H9 (cell line): ENCODE measurements at regions not wholly inside any gene's neighbourhood (a gene's known extent, or its start where the extent isn't known, plus 50 kb on each side); places are given as distances from the start of the nearest gene placed in this dataset.

Experiments used
- DNase-seq: peaks from one replicate; pipeline ENCODE4 v3.0.0-alpha.2; 2017
- H2AFZ ChIP-seq: one replicate; pipeline ENCODE4 v1.6.1; 2013; ENCODE audit warnings: mild to moderate bottlenecking, low read length, control low read depth, moderate library complexity
- H2AK5ac ChIP-seq: 2 replicates; pipeline ENCODE4 v1.6.1; 2013; ENCODE audit warnings: low read length, control low read depth, mixed read lengths; ENCODE audit not compliant: insufficient read length
- H2BK120ac ChIP-seq: one replicate; pipeline ENCODE4 v1.6.1; 2013; ENCODE audit warnings: low read depth, mild to moderate bottlenecking, low read length, control low read depth, inconsistent platforms; ENCODE audit not compliant: poor library complexity, severe bottlenecking
- H2BK12ac ChIP-seq: 2 replicates; pipeline ENCODE4 v1.6.1; 2013; ENCODE audit warnings: low read length, control low read depth, mixed read lengths, low read depth; ENCODE audit not compliant: insufficient read length
- H2BK15ac ChIP-seq: 2 replicates; pipeline ENCODE4 v1.6.1; 2013; ENCODE audit warnings: low read depth, low read length, control low read depth
- H2BK20ac ChIP-seq: one replicate; pipeline ENCODE4 v1.6.1; 2013; ENCODE audit warnings: low read depth, mild to moderate bottlenecking, low read length, control low read depth, inconsistent platforms; ENCODE audit not compliant: poor library complexity, severe bottlenecking
- H2BK5ac ChIP-seq: 2 replicates; pipeline ENCODE4 v1.6.1; 2013; ENCODE audit warnings: low read length, control low read depth, mixed read lengths; ENCODE audit not compliant: insufficient read length
- H3K14ac ChIP-seq: 2 replicates; pipeline ENCODE4 v1.6.1; 2013; ENCODE audit warnings: low read length, control low read depth; ENCODE audit not compliant: insufficient read depth
- H3K18ac ChIP-seq: 2 replicates; pipeline ENCODE4 v1.6.1; 2013; ENCODE audit warnings: low read depth, mild to moderate bottlenecking, mixed read lengths, low read length, control low read depth; ENCODE audit not compliant: insufficient read length
- H3K23ac ChIP-seq: 2 replicates; pipeline ENCODE4 v1.6.1; 2013; ENCODE audit warnings: low read length, control low read depth, mixed read lengths, low read depth; ENCODE audit not compliant: insufficient read length
- H3K23me2 ChIP-seq: 2 replicates; pipeline ENCODE4 v1.6.1; 2013; ENCODE audit warnings: low read depth, mild to moderate bottlenecking, mixed read lengths, low read length, control low read depth; ENCODE audit not compliant: insufficient read length, poor library complexity, severe bottlenecking
- H3K27ac ChIP-seq: 2 replicates; pipeline ENCODE4 v1.5.1; 2013; ENCODE audit warnings: low read length, control low read depth, mixed read lengths, low read depth; ENCODE audit not compliant: insufficient read length
- H3K27me3 ChIP-seq: 2 replicates; pipeline ENCODE4 v1.6.1; 2013; ENCODE audit warnings: low read length, control low read depth, inconsistent platforms; ENCODE audit not compliant: insufficient read depth
- H3K4ac ChIP-seq: 2 replicates; pipeline ENCODE4 v1.6.1; 2013; ENCODE audit warnings: low read depth, mild to moderate bottlenecking, control low read depth, inconsistent platforms, low read length, moderate library complexity
- H3K4me1 ChIP-seq: 2 replicates; pipeline ENCODE4 v1.6.1; 2013; ENCODE audit warnings: low read length, control low read depth, inconsistent platforms; ENCODE audit not compliant: insufficient read depth
- H3K4me2 ChIP-seq: 2 replicates; pipeline ENCODE4 v1.6.1; 2013; ENCODE audit warnings: low read length, control low read depth, mixed read lengths; ENCODE audit not compliant: insufficient read length, insufficient read depth
- H3K56ac ChIP-seq: 2 replicates; pipeline ENCODE4 v1.6.1; 2013; ENCODE audit warnings: low read depth, mild to moderate bottlenecking, mixed read lengths, low read length, control low read depth; ENCODE audit not compliant: insufficient read length
- H3K79me1 ChIP-seq: 2 replicates; pipeline ENCODE4 v1.6.1; 2013; ENCODE audit warnings: low read depth, mild to moderate bottlenecking, moderate library complexity, low read length, control low read depth, inconsistent platforms; ENCODE audit not compliant: insufficient read depth, poor library complexity, severe bottlenecking
- H3K79me2 ChIP-seq: 2 replicates; pipeline ENCODE4 v1.6.1; 2013; ENCODE audit warnings: low read length, control low read depth, inconsistent platforms; ENCODE audit not compliant: insufficient read depth
- H3K9ac ChIP-seq: 2 replicates; pipeline ENCODE4 v1.6.1; 2013; ENCODE audit warnings: low read length, control low read depth, mixed read lengths; ENCODE audit not compliant: insufficient read length; ENCODE audit errors: extremely low read depth
- H3K9me3 ChIP-seq: one replicate; pipeline ENCODE4 v1.6.1; 2013; ENCODE audit warnings: low read depth, low read length, inconsistent platforms; ENCODE audit not compliant: control insufficient read depth
- H3T11ph ChIP-seq: one replicate; pipeline ENCODE4 v1.6.1; 2013; ENCODE audit warnings: mild to moderate bottlenecking, low read length, control low read depth, inconsistent platforms
- H4K20me1 ChIP-seq: one replicate; pipeline ENCODE4 v1.6.1; 2013; ENCODE audit not compliant: control insufficient read depth, insufficient read length, insufficient read depth
- H4K5ac ChIP-seq: 2 replicates; pipeline ENCODE4 v1.6.1; 2013; ENCODE audit warnings: low read depth, mild to moderate bottlenecking, mixed read lengths, low read length, control low read depth; ENCODE audit not compliant: insufficient read length
- H4K8ac ChIP-seq: replicated peaks from 2 replicates; pipeline ENCODE4 v1.6.1; 2013; ENCODE audit warnings: low read length, control low read depth, mixed read lengths, low read depth; ENCODE audit not compliant: insufficient read length
- H4K91ac ChIP-seq: 2 replicates; pipeline ENCODE4 v1.6.1; 2013; ENCODE audit warnings: low read depth, mild to moderate bottlenecking, moderate library complexity, mixed read lengths, low read length, control low read depth; ENCODE audit not compliant: insufficient read length
- H3K27ac Mint-ChIP-seq, 3 experiments: 2 replicates in 2 of 3; 3 replicates in 1 of 3; pipeline ENCODE4 v1.8.0; 2020 to 2021; ENCODE audit warnings: mixed read lengths in 3 of 3, mild to moderate bottlenecking in 1 of 3, moderate library complexity in 1 of 3
- H3K27me3 Mint-ChIP-seq: 2 replicates; pipeline ENCODE4 v1.8.0; 2021; ENCODE audit warnings: low read depth, mild to moderate bottlenecking, moderate library complexity, mixed read lengths
- H3K36me3 Mint-ChIP-seq, 3 experiments: 2 replicates in 2 of 3; 3 replicates in 1 of 3; pipeline ENCODE4 v1.8.0; 2020 to 2021; ENCODE audit warnings: low read depth in 3 of 3, mixed read lengths in 3 of 3; ENCODE audit not compliant: insufficient read depth in 1 of 3
- H3K4me1 Mint-ChIP-seq, 2 experiments: 2 replicates each; pipeline ENCODE4 v1.8.0; 2020; ENCODE audit warnings: mixed read lengths in 2 of 2
- H3K4me3 Mint-ChIP-seq, 2 experiments: 2 replicates in 1 of 2; 3 replicates in 1 of 2; pipeline ENCODE4 v1.8.0; 2020 to 2021; ENCODE audit warnings: mild to moderate bottlenecking in 2 of 2, mixed read lengths in 2 of 2, moderate library complexity in 1 of 2
- H3K9me3 Mint-ChIP-seq, 2 experiments: 2 replicates in 1 of 2; 3 replicates in 1 of 2; pipeline ENCODE4 v1.8.0; 2020; ENCODE audit warnings: mild to moderate bottlenecking in 2 of 2, mixed read lengths in 2 of 2, moderate library complexity in 1 of 2
- CTCF ChIP-seq: fragments of 200-600 bp; sonication (generic); conservative IDR thresholded peaks from 3 replicates; pipeline ENCODE4 v1.8.0; 2021; ENCODE audit warnings: antibody characterized with exemption, mild to moderate bottlenecking
- WGBS: extraction: QIAGEN DNeasy Blood & Tissue Kit; methylation state at CpG from one replicate; pipeline ENCODE4 v1.1.7; 2013; ENCODE audit warnings: missing lambda C conversion rate, low lambda C conversion rate, mixed read lengths; ENCODE audit not compliant: insufficient read length; ENCODE audit errors: extremely low coverage; 5-methylcytosine and 5-hydroxymethylcytosine counted together

- Mint-ChIP-seq H3K27me3 (no peaks in the 10 kb centered on the region), H3K27ac (no peak overlapping the region; a peak in 1 of 7 replicates), H3K36me3 (no peaks in the 10 kb centered on the region; a peak in 1 of 7 replicates), H3K4me3 (no peak overlapping the region), H3K4me1 (peaks cover 21 to 25% of the 10 kb centered on the region in 2 experiments), H3K9me3 (no peaks in the 10 kb centered on the region)
- H4K20me1 ChIP-seq, result no peaks in the 10 kb centered on the region
- DNase-seq, result no peak
- H3K9ac ChIP-seq, result no peak overlapping the region
- no peak overlapping the region for H3K23ac ChIP-seq
- H3K4ac ChIP-seq, result no peak overlapping the region
- H3K27ac ChIP-seq, result no peak overlapping the region
- no peak overlapping the region for H4K91ac ChIP-seq
- no peak for TF ChIP-seq CTCF
- no peak overlapping the region for H2BK20ac ChIP-seq
- H2BK120ac ChIP-seq, result no peak overlapping the region
- no peak overlapping the region for H2BK15ac ChIP-seq
- no peak overlapping the region for H3K14ac ChIP-seq
- H4K5ac ChIP-seq, result no peak overlapping the region
- no peak overlapping the region for H3K56ac ChIP-seq
- H2AK5ac ChIP-seq, result no peak overlapping the region
- no CpG with 5 or more reads among the region's 6 CpGs for WGBS
- H2BK5ac ChIP-seq, result no peak overlapping the region
- H3T11ph ChIP-seq, result no peak overlapping the region
- H3K4me1 ChIP-seq, result peaks cover 3% of the 10 kb centered on the region; the same call in 1 of the 2 replicates
- no peaks in the 10 kb centered on the region for H3K9me3 ChIP-seq
- no peak overlapping the region for H2BK12ac ChIP-seq
- no peak overlapping the region for H3K4me2 ChIP-seq
- no peak overlapping the region for H4K8ac ChIP-seq
- no peaks in the 10 kb centered on the region for H3K23me2 ChIP-seq
- H3K27me3 ChIP-seq, result no peaks in the 10 kb centered on the region; the same call in 1 of the 2 replicates
- no peaks in the 10 kb centered on the region for H3K79me1 ChIP-seq
- H3K79me2 ChIP-seq, result no peaks in the 10 kb centered on the region
- H3K18ac ChIP-seq, result no peak overlapping the region
- H2AFZ ChIP-seq, result no peak overlapping the region
These were observed 242.1 kb upstream of the TNP1 start for GRCh38 chr2:217101972-217102371.
